Fibroblast of lung (primary cell): ENCODE measurements at regions not wholly inside any gene's neighbourhood (a gene's known extent, or its start where the extent isn't known, plus 50 kb on each side); places are given as distances from the start of the nearest gene placed in this dataset.

Experiments
- CTCF ChIP-seq, 2 donors: IDR thresholded peaks in 1 of 2; conservative IDR thresholded peaks in 1 of 2; 1 replicate in 1 of 2; 2 replicates in 1 of 2; pipeline ENCODE4 v1.5.1; 2011 to 2012; ENCODE audit warnings: low read length in 2 of 2, control low read depth in 1 of 2, inconsistent platforms in 1 of 2, low read depth in 1 of 2, mild to moderate bottlenecking in 1 of 2
- EZH2 ChIP-seq: IDR thresholded peaks from 2 replicates; pipeline ENCODE4 v1.5.1; 2012; ENCODE audit warnings: low read length, control low read depth, mild to moderate bottlenecking; ENCODE audit errors: missing control alignments

- TF ChIP-seq EZH2 (no peak), CTCF (conservative IDR thresholded peaks at IDR 0.05 in 1 of 2, IDR thresholded peaks at IDR 0.05 in 1 of 2; ENCODE audit: low read depth in 1 of 2, low read length in 2 of 2) (no peak)
Measured at GRCh38 chr9:21685502-21685901, 116.9 kb upstream of the MTAP start.
